H9 (cell line): ENCODE measurements at regions not wholly inside any gene's neighbourhood (a gene's known extent, or its start where the extent isn't known, plus 50 kb on each side); places are given as distances from the start of the nearest gene placed in this dataset.
"Not testable (repeated sequence)": the region's sequence is repeated elsewhere in the genome, so short reads cannot be mapped to it uniquely, and the experiment has no call there.

ENCODE experiments used
- DNase-seq: peaks from one replicate; pipeline ENCODE4 v3.0.0-alpha.2; 2017
- H2AFZ ChIP-seq: one replicate; pipeline ENCODE4 v1.6.1; 2013; ENCODE audit warnings: mild to moderate bottlenecking, low read length, control low read depth, moderate library complexity
- H2AK5ac ChIP-seq: 2 replicates; pipeline ENCODE4 v1.6.1; 2013; ENCODE audit warnings: low read length, control low read depth, mixed read lengths; ENCODE audit not compliant: insufficient read length
- H2BK120ac ChIP-seq: one replicate; pipeline ENCODE4 v1.6.1; 2013; ENCODE audit warnings: low read depth, mild to moderate bottlenecking, low read length, control low read depth, inconsistent platforms; ENCODE audit not compliant: poor library complexity, severe bottlenecking
- H2BK12ac ChIP-seq: 2 replicates; pipeline ENCODE4 v1.6.1; 2013; ENCODE audit warnings: low read length, control low read depth, mixed read lengths, low read depth; ENCODE audit not compliant: insufficient read length
- H2BK15ac ChIP-seq: 2 replicates; pipeline ENCODE4 v1.6.1; 2013; ENCODE audit warnings: low read depth, low read length, control low read depth
- H2BK20ac ChIP-seq: one replicate; pipeline ENCODE4 v1.6.1; 2013; ENCODE audit warnings: low read depth, mild to moderate bottlenecking, low read length, control low read depth, inconsistent platforms; ENCODE audit not compliant: poor library complexity, severe bottlenecking
- H2BK5ac ChIP-seq: 2 replicates; pipeline ENCODE4 v1.6.1; 2013; ENCODE audit warnings: low read length, control low read depth, mixed read lengths; ENCODE audit not compliant: insufficient read length
- H3K14ac ChIP-seq: 2 replicates; pipeline ENCODE4 v1.6.1; 2013; ENCODE audit warnings: low read length, control low read depth; ENCODE audit not compliant: insufficient read depth
- H3K18ac ChIP-seq: 2 replicates; pipeline ENCODE4 v1.6.1; 2013; ENCODE audit warnings: low read depth, mild to moderate bottlenecking, mixed read lengths, low read length, control low read depth; ENCODE audit not compliant: insufficient read length
- H3K23ac ChIP-seq: 2 replicates; pipeline ENCODE4 v1.6.1; 2013; ENCODE audit warnings: low read length, control low read depth, mixed read lengths, low read depth; ENCODE audit not compliant: insufficient read length
- H3K23me2 ChIP-seq: 2 replicates; pipeline ENCODE4 v1.6.1; 2013; ENCODE audit warnings: low read depth, mild to moderate bottlenecking, mixed read lengths, low read length, control low read depth; ENCODE audit not compliant: insufficient read length, poor library complexity, severe bottlenecking
- H3K27ac ChIP-seq: 2 replicates; pipeline ENCODE4 v1.5.1; 2013; ENCODE audit warnings: low read length, control low read depth, mixed read lengths, low read depth; ENCODE audit not compliant: insufficient read length
- H3K27me3 ChIP-seq: 2 replicates; pipeline ENCODE4 v1.6.1; 2013; ENCODE audit warnings: low read length, control low read depth, inconsistent platforms; ENCODE audit not compliant: insufficient read depth
- H3K4ac ChIP-seq: 2 replicates; pipeline ENCODE4 v1.6.1; 2013; ENCODE audit warnings: low read depth, mild to moderate bottlenecking, control low read depth, inconsistent platforms, low read length, moderate library complexity
- H3K4me1 ChIP-seq: 2 replicates; pipeline ENCODE4 v1.6.1; 2013; ENCODE audit warnings: low read length, control low read depth, inconsistent platforms; ENCODE audit not compliant: insufficient read depth
- H3K4me2 ChIP-seq: 2 replicates; pipeline ENCODE4 v1.6.1; 2013; ENCODE audit warnings: low read length, control low read depth, mixed read lengths; ENCODE audit not compliant: insufficient read length, insufficient read depth
- H3K56ac ChIP-seq: 2 replicates; pipeline ENCODE4 v1.6.1; 2013; ENCODE audit warnings: low read depth, mild to moderate bottlenecking, mixed read lengths, low read length, control low read depth; ENCODE audit not compliant: insufficient read length
- H3K79me1 ChIP-seq: 2 replicates; pipeline ENCODE4 v1.6.1; 2013; ENCODE audit warnings: low read depth, mild to moderate bottlenecking, moderate library complexity, low read length, control low read depth, inconsistent platforms; ENCODE audit not compliant: insufficient read depth, poor library complexity, severe bottlenecking
- H3K79me2 ChIP-seq: 2 replicates; pipeline ENCODE4 v1.6.1; 2013; ENCODE audit warnings: low read length, control low read depth, inconsistent platforms; ENCODE audit not compliant: insufficient read depth
- H3K9ac ChIP-seq: 2 replicates; pipeline ENCODE4 v1.6.1; 2013; ENCODE audit warnings: low read length, control low read depth, mixed read lengths; ENCODE audit not compliant: insufficient read length; ENCODE audit errors: extremely low read depth
- H3K9me3 ChIP-seq: one replicate; pipeline ENCODE4 v1.6.1; 2013; ENCODE audit warnings: low read depth, low read length, inconsistent platforms; ENCODE audit not compliant: control insufficient read depth
- H3T11ph ChIP-seq: one replicate; pipeline ENCODE4 v1.6.1; 2013; ENCODE audit warnings: mild to moderate bottlenecking, low read length, control low read depth, inconsistent platforms
- H4K20me1 ChIP-seq: one replicate; pipeline ENCODE4 v1.6.1; 2013; ENCODE audit not compliant: control insufficient read depth, insufficient read length, insufficient read depth
- H4K5ac ChIP-seq: 2 replicates; pipeline ENCODE4 v1.6.1; 2013; ENCODE audit warnings: low read depth, mild to moderate bottlenecking, mixed read lengths, low read length, control low read depth; ENCODE audit not compliant: insufficient read length
- H4K8ac ChIP-seq: replicated peaks from 2 replicates; pipeline ENCODE4 v1.6.1; 2013; ENCODE audit warnings: low read length, control low read depth, mixed read lengths, low read depth; ENCODE audit not compliant: insufficient read length
- H4K91ac ChIP-seq: 2 replicates; pipeline ENCODE4 v1.6.1; 2013; ENCODE audit warnings: low read depth, mild to moderate bottlenecking, moderate library complexity, mixed read lengths, low read length, control low read depth; ENCODE audit not compliant: insufficient read length
- H3K27ac Mint-ChIP-seq, 3 experiments: 2 replicates in 2 of 3; 3 replicates in 1 of 3; pipeline ENCODE4 v1.8.0; 2020 to 2021; ENCODE audit warnings: mixed read lengths in 3 of 3, mild to moderate bottlenecking in 1 of 3, moderate library complexity in 1 of 3
- H3K27me3 Mint-ChIP-seq: 2 replicates; pipeline ENCODE4 v1.8.0; 2021; ENCODE audit warnings: low read depth, mild to moderate bottlenecking, moderate library complexity, mixed read lengths
- H3K36me3 Mint-ChIP-seq, 3 experiments: 2 replicates in 2 of 3; 3 replicates in 1 of 3; pipeline ENCODE4 v1.8.0; 2020 to 2021; ENCODE audit warnings: low read depth in 3 of 3, mixed read lengths in 3 of 3; ENCODE audit not compliant: insufficient read depth in 1 of 3
- H3K4me1 Mint-ChIP-seq, 2 experiments: 2 replicates each; pipeline ENCODE4 v1.8.0; 2020; ENCODE audit warnings: mixed read lengths in 2 of 2
- H3K4me3 Mint-ChIP-seq, 2 experiments: 2 replicates in 1 of 2; 3 replicates in 1 of 2; pipeline ENCODE4 v1.8.0; 2020 to 2021; ENCODE audit warnings: mild to moderate bottlenecking in 2 of 2, mixed read lengths in 2 of 2, moderate library complexity in 1 of 2
- H3K9me3 Mint-ChIP-seq, 2 experiments: 2 replicates in 1 of 2; 3 replicates in 1 of 2; pipeline ENCODE4 v1.8.0; 2020; ENCODE audit warnings: mild to moderate bottlenecking in 2 of 2, mixed read lengths in 2 of 2, moderate library complexity in 1 of 2
- CTCF ChIP-seq: fragments of 200-600 bp; sonication (generic); conservative IDR thresholded peaks from 3 replicates; pipeline ENCODE4 v1.8.0; 2021; ENCODE audit warnings: antibody characterized with exemption, mild to moderate bottlenecking
- WGBS: extraction: QIAGEN DNeasy Blood & Tissue Kit; methylation state at CpG from one replicate; pipeline ENCODE4 v1.1.7; 2013; ENCODE audit warnings: missing lambda C conversion rate, low lambda C conversion rate, mixed read lengths; ENCODE audit not compliant: insufficient read length; ENCODE audit errors: extremely low coverage; 5-methylcytosine and 5-hydroxymethylcytosine counted together

GRCh38 chr10:9853405-9854355, 1164.0 kb upstream of the CELF2 start:
- H3K9me3 Mint-ChIP-seq = peaks cover 29 to 32% of the 10 kb centered on the region in 2 experiments
- no peak overlapping the region for H3K4ac ChIP-seq
- H3K27me3 Mint-ChIP-seq = no peaks in the 10 kb centered on the region
- no peak overlapping the region for H2BK12ac ChIP-seq
- no peak overlapping the region for H3K27ac ChIP-seq
- H2AK5ac ChIP-seq = no peak overlapping the region
- no peak overlapping the region for H3T11ph ChIP-seq
- no CpG with 5 or more reads among the region's 4 CpGs for WGBS
- DNase-seq = no peak
- H4K5ac ChIP-seq = no peak overlapping the region
- no peak overlapping the region for H3K4me3 Mint-ChIP-seq
- H3K4me1 ChIP-seq = no peaks in the 10 kb centered on the region
- H2BK120ac ChIP-seq = no peak overlapping the region
- no peak overlapping the region for H2AFZ ChIP-seq
- H3K23ac ChIP-seq = no peak overlapping the region
- H3K4me1 Mint-ChIP-seq = no peaks in the 10 kb centered on the region; a peak in 1 of 4 replicates
- H2BK20ac ChIP-seq = no peak overlapping the region
- no peaks in the 10 kb centered on the region for H3K23me2 ChIP-seq
- H3K27ac Mint-ChIP-seq = no peak overlapping the region
- H4K8ac ChIP-seq = no peak overlapping the region
- no peaks in the 10 kb centered on the region for H3K79me2 ChIP-seq
- peaks cover 5% of the 10 kb centered on the region for H3K9me3 ChIP-seq
- no peak overlapping the region for H3K56ac ChIP-seq
- H4K91ac ChIP-seq = no peak overlapping the region
- no peak overlapping the region for H2BK5ac ChIP-seq
- H3K9ac ChIP-seq = no peak overlapping the region
- no peaks in the 10 kb centered on the region for H4K20me1 ChIP-seq
- no peak for TF ChIP-seq CTCF
- H3K79me1 ChIP-seq = no peaks in the 10 kb centered on the region
- no peaks in the 10 kb centered on the region for H3K27me3 ChIP-seq
- no peak overlapping the region for H3K4me2 ChIP-seq
- no peak overlapping the region for H2BK15ac ChIP-seq
- H3K18ac ChIP-seq = no peak overlapping the region
- H3K36me3 Mint-ChIP-seq = peaks cover 13 to 31% (median 20%) of the 10 kb centered on the region in 3 experiments
- H3K14ac ChIP-seq = no peak overlapping the region

GRCh38 chr10:9855451-9855850, 1162.2 kb upstream of the CELF2 start:
- H3K27me3 Mint-ChIP-seq = not testable (repeated sequence)

More at GRCh38 chr10:9855451-9855850, 1162.2 kb upstream of the CELF2 start:
- not testable (repeated sequence) for H4K91ac ChIP-seq, H2BK120ac ChIP-seq, H3K79me2 ChIP-seq, H3K9me3 ChIP-seq, H3K4me3 Mint-ChIP-seq, H2AK5ac ChIP-seq, H3K18ac ChIP-seq, DNase-seq, H3K23ac ChIP-seq, H4K20me1 ChIP-seq, H2BK5ac ChIP-seq, H3K4me1 ChIP-seq, H3K27ac ChIP-seq, H3K14ac ChIP-seq, H3K56ac ChIP-seq, H3K27me3 ChIP-seq, H4K8ac ChIP-seq, H3K79me1 ChIP-seq, H3K4me1 Mint-ChIP-seq, H3K4me2 ChIP-seq, H2BK15ac ChIP-seq, H4K5ac ChIP-seq, H2BK12ac ChIP-seq, H2BK20ac ChIP-seq, H3K9ac ChIP-seq, H3K4ac ChIP-seq, H3K27ac Mint-ChIP-seq, H3T11ph ChIP-seq, H2AFZ ChIP-seq, H3K23me2 ChIP-seq
- WGBS = no CpG with 5 or more reads among the region's 22 CpGs
- Mint-ChIP-seq H3K36me3 (peaks cover 13 to 31% (median 20%) of the 10 kb centered on the region in 3 experiments), H3K9me3 (peaks cover 28 to 32% of the 10 kb centered on the region in 2 experiments)
